HK-2 (cell line): ENCODE measurements at regions not wholly inside any gene's neighbourhood (a gene's known extent, or its start where the extent isn't known, plus 50 kb on each side); places are given as distances from the start of the nearest gene placed in this dataset.

Experiments used
- DNase-seq: peaks from one replicate; pipeline ENCODE4 v3.0.0-alpha.2; 2018; ENCODE audit not compliant: unreplicated experiment

DNA sequence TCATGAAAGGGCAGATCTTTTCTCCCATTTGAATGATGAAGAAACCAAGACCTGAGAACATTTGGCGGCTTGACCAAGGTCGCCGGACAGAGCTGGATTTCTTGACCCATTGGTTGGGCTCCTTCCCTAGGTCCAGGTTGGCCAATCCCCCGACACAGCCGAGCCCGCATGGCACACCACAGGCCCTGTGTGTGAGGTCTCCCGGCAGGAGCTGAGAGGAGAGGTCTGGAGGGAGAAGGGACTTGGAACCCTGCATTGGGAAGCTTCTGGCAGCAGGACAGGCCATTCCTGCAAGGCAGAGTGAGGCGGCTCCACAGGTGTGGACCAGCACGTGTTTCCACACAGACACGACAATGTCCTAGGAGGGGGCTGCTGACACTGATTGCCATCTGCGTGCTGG lies 98.6 kb upstream of the THY1 start:
- no peak for DNase-seq

GRCh38 chr11:119520966-119521365 lies 98.0 kb upstream of the THY1 start:
- no peak for DNase-seq

GRCh38 chr11:119520400-119520799 lies 97.4 kb upstream of the THY1 start:
- DNase-seq = no peak

- no peak for DNase-seq
These were observed 96.8 kb upstream of the THY1 start for GRCh38 chr11:119519796-119520195.

- DNase-seq = peak; percentile 9
These were observed 96.1 kb upstream of the THY1 start for GRCh38 chr11:119518746-119519730.

- no peak for DNase-seq
These were observed 92.9 kb upstream of the THY1 start for GRCh38 chr11:119515771-119516400.

GRCh38 chr11:119513806-119514170 lies 90.8 kb upstream of the THY1 start:
- no peak for DNase-seq

DNA sequence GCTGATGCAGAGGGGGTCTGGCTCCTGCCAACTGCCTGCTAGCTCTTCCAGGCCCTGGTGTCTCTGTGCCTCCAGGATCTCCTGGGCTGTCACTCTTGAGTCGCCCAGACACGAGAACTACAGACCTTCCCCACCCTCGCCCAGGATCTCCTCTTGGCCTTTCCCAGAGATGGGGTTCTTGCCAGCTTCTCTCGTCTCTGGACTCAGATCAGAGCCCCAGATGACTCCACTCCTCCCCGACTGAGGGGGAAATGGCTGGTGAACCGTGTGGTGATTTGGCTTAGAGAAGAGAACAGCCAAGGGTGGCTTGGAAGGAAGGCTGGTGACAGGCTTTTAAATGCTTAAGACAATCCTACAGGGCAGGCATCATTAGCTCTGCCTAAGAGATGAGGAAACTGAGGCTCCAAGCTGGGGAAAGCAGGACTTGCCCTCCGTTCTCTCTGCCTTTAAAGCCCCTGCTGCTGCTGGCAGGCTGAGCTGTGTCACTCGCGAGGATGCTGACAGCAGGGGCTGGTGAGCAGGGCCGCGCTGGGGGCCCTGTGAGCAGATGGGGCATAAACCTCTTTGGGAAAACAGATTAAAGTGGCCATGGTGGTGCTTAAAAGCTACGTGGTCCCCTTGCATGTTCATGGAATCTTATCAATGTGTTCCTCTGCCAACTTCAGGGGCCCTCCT lies 90.3 kb upstream of the THY1 start:
- no peak for DNase-seq

DNA sequence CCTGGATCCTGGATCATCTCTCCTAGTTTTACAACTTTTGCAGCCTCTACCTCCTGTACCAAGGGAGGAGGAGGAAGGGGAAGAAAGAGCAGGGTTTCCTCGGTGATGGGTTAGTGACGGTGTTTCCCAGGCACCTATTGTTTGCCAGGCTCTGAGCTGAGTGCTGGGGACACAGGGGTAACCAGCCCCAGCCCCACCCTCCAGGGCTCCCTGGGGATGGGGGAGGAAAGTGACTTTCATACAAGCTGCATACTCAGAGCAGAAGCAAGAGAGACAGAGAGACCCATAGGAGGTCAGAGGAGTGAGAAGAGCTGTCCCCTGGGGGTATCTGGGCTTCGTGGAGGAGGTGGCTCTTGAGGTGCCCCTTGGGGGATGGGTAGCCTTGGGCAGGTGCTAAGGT lies 89.4 kb upstream of the THY1 start:
- DNase-seq = no peak

- DNase-seq = no peak
These were observed 88.8 kb upstream of the THY1 start for GRCh38 chr11:119511614-119512306.

DNA sequence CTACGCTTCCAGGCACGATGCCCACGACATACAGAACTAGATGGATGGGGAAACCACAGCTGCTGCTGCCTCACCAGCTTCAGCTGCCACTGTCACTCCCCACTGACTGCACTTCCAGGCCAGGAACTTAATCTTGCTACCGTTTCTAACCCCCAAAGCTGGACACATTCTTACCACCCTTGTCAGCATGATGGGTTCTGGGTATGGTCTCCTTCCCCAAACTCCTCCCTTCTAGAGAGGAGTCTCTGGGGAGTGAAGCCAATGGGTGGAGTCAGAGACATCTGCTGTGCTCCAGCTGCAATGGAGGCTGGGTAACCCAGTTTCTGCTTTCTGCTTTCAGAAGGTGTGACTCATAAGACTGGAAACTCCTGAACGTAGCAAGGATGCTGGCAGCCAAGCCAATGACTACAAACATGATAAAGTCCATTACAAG lies 87.0 kb upstream of the THY1 start:
- no peak for DNase-seq

DNA sequence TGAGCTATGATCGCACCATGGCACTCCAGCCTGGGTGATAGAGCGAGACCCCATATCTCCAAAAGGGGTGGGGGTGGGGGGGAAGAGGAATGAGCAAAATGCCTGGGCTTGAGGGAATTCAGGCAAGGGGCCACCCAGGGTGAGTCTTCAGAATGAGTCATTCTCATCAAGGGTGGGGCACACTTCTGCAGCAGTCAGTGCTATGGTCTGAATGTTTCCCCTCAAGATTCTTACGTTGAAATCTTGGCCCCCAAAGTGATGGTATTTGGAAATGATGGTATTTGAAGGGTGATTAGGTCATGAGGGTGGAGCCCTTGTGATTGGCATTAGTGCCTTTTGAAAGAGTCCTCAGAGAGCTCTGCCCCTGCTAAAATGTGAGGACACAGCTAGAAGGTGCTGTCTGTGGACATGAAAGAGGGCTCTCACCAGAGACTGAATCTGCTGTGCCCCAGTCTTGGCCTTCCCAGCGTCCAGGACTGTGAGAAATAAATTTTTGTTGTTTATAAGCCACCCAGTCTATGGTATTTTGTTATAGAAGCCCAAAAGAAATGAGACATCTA lies 86.4 kb upstream of the THY1 start:
- no peak for DNase-seq

- DNase-seq = no peak
These were observed 83.5 kb upstream of the THY1 start for GRCh38 chr11:119506436-119506835.

DNA sequence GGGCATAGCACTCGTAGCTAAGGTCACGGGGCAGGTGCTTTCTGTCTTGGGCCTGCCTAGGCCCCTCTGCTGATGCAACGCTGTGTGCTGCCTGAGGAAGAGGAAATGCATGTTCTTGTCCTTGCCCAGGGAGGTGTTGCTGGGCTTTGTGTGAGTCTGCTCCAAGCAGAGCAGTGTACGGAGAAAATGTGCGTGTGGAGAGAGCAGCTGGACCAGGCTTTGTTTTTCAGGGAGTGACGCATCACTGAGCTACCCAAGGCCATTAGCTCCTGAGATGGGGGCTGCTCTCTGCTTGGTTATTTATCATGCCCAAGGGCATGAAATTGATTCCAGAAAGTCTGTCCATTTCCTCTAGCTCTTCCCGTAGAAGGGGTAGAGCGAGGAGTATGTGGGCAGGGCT lies 82.9 kb upstream of the THY1 start:
- no peak for DNase-seq

- DNase-seq = no peak
These were observed 82.1 kb upstream of the THY1 start for GRCh38 chr11:119505071-119505470.

GRCh38 chr11:119504371-119504770 lies 81.4 kb upstream of the THY1 start:
- no peak for DNase-seq

DNA sequence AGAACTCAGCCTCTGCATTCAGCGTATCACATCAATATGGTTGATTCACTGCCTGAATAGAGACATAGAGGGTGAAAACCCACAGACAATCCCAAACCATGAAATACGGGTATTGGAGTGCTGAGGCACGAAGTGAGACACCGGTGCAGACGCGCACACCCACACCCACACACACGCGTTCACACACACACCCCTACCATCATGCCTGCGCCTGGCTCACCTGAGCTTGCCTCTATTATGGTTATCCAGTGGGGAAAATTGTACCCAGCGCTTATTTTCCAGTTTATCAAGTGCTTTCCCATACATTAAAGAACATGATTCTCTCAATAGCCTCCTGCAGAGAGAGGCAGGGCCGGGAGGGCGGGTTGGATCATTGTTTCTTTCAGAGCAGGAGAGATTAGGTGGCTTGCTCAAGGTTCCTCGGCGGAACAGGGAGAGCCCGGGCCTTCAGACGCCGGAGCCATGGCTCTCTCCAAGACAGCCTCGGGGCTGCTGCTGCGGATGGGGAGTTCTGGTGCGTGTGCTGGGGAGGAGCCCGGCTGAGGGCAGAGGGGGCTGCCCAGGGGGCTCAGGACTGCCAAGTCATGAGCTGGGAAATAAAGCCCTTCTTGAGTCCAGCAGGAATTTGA lies 78.9 kb upstream of the THY1 start:
- DNase-seq = no peak

GRCh38 chr11:119497717-119498116 lies 74.7 kb upstream of the THY1 start:
- DNase-seq = no peak

- DNase-seq = no peak
These were observed 74.0 kb upstream of the THY1 start for GRCh38 chr11:119496997-119497396.

GRCh38 chr11:119496469-119496868 lies 73.5 kb upstream of the THY1 start:
- DNase-seq = no peak

DNA sequence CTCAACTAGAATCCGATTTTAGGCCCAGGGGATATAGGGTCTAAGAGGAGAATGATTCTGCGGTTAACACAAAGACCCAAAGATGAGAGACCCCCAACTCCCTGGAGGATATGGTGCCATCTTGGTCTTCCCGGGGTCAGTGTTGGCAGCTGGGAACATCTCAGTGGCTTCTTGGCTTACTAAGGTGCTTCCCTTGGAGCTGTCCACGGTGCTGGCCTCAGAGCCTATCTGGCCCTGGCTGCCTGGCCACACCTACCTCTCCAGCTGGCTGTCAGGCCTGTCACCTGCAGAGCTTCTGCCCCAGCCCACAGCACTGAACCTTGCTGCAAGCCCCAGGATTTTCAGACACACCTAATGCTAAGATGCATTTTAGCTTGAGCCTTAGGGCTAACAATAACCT lies 70.7 kb upstream of the THY1 start:
- no peak for DNase-seq
